ENCODE measurements at regions not wholly inside any gene's neighbourhood (a gene's known extent, or its start where the extent isn't known, plus 50 kb on each side); places are given as distances from the start of the nearest gene placed in this dataset.

- FAIRE-seq: no peak
Observed at GRCh38 chr2:219961947-219962498, 334.6 kb downstream of the SLC4A3 start.

- no peak for FAIRE-seq
Observed at GRCh38 chr2:219962801-219963200, 335.4 kb downstream of the SLC4A3 start.

- FAIRE-seq: no peak
Observed at GRCh38 chr2:219965287-219966194, 338.1 kb downstream of the SLC4A3 start.

GRCh38 chr2:219967247-219968245 lies 340.1 kb downstream of the SLC4A3 start:
- no peak for FAIRE-seq

DNA sequence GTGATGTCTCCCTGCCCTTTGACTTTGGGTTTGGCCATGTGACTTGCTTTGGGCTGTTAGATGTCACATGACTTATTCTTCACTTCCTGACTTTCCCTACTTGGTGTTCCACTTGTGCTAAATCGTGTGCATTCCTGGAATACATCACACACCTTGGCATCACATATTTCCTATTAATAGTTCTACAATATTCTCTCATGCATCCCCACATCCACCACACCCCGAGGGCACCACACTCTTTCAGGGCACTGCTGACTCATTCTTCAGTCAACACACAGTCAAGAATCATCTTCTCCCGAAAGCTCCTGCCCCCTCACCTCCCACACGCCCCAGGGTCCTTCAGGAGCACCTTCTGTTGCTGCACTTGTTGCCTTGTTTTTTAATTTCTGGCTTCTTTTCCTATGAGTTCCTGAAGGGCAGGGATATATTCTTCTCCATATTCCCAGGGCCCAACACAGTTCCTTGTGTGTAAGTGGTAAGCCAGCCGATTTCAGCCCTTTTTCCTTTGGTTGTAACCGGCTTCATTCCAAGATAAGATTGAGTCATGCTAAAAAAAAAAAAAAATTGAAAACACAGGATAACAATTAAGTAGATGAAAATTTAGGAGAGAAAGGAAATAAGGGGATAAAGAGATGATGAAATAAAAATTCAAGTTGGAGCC lies 341.4 kb downstream of the SLC4A3 start:
- no peak for FAIRE-seq

DNA sequence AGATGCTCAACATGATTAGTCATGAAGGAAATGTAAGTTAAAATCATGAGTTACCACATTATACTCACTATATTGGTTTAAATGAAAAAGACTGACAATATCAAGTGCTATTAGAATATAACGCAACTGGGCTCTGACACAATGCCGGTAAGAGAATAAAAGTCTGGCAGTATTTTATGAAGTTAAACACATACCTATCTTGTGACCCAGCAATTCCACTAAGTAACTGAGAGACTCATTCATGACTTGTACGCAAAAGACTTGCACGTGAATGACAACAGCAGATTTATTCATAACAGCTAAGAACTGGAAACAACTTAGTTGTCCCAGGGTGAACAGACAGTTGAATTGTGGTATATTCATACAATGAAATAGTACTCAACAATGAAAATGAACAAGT lies 342.1 kb downstream of the SLC4A3 start:
- no peak for FAIRE-seq

- FAIRE-seq: no peak
Observed at GRCh38 chr2:219973136-219973535, 345.7 kb downstream of the SLC4A3 start.

DNA sequence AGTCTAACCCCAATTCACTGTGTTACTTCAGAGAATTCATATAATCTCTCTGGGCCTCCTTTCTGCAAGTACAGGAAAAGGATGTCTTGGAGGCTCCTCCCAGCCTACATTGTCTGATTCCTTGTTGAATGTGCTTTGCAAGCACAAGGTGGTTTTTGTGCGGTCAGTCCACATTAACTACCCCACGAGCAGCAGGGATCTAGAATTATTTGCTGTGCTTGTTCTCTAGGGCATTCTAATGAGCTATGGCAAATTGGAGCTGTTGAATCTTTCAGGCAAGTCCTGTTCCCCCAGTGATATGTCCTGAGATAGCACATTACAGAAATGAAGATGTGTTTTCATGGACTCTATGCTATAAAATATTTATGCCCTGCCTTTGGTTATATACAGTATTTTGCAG lies 349.4 kb downstream of the SLC4A3 start:
- FAIRE-seq: no peak

DNA sequence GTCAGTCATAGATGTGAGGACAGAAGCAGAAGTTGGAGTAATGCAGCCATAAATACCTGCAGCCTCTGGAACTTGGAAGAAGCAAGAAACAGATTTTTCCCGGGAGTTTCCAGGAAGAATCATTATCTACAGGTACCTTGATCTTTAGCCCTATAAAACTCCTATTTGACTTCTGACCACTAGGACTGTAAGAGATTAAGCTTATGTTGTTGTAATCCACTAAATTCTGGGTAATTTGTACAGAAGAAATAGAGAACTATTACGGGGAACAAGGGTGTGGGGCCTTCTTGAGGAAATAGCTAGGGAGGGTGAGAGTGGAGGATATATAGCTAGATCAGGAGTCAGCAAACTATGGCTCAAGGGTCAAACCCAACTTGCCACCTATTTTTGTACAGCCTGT lies 353.2 kb downstream of the SLC4A3 start:
- FAIRE-seq: no peak

DNA sequence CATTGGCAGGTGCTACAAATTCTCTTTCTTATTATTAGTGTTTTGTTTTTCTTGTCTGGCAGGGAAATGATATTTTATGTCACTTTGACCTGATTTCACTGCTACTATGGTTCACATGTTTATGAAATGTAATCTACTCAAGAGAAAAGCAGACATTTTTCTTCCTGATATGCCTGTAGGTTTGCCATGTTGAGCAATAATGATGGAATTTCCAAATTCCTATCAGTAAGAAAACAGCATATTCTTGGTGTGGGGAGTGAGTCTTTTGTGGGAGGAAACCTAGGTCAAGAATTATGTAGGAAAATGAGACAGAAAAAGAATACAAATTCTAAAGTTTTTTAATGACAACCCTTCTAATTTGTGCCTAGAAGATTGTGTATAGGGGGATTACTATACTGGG lies 356.4 kb downstream of the SLC4A3 start:
- FAIRE-seq: no peak

- FAIRE-seq: no peak
Observed at GRCh38 chr2:219985017-219985416, 357.6 kb downstream of the SLC4A3 start.

DNA sequence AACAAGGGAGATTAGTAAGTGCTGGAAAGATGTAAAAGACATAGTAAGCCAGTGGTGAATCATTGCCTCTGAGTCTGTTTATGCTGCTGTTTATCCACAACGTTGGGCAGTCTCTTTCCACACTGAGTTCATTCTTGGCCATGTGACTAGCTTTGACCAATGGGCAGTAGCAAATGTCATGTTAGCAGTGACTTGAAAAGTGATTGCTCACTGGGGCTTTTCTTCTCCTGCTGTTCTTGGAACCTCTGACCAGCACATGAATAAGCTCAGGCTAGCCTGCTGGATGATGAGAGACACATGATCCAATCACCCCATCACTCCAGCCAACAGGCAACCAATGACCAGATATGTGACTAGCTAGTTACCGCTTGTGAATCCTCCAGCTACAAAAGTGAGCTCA lies 360.4 kb downstream of the SLC4A3 start:
- no peak for FAIRE-seq

GRCh38 chr2:219989744-219990143 lies 362.3 kb downstream of the SLC4A3 start:
- FAIRE-seq: no peak

DNA sequence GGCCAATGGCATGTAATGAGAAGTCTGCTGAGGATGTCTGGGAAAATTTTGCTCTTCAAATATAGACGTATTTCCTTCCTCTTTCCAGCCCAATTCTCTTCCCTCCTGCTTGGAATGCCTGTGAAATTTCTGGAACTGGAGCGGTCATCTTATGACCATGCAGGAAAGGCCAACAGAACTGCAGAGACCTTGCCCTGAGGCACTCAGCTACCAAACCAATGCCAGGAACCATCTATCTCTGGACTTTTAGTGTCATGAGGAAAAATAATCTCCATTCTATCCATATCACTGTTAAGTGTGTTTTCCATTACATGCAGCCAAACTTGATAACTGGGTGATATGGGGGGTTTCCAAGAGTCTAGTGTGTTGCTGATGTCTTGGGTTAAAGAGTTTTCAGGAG lies 363.7 kb downstream of the SLC4A3 start:
- FAIRE-seq: no peak

- FAIRE-seq: no peak
Observed at GRCh38 chr2:219995399-219995798, 368.0 kb downstream of the SLC4A3 start.

GRCh38 chr2:219995991-219996765 lies 368.7 kb downstream of the SLC4A3 start:
- FAIRE-seq: no peak

- FAIRE-seq: no peak
Observed at GRCh38 chr2:219997341-219997851, 370.0 kb downstream of the SLC4A3 start.

DNA sequence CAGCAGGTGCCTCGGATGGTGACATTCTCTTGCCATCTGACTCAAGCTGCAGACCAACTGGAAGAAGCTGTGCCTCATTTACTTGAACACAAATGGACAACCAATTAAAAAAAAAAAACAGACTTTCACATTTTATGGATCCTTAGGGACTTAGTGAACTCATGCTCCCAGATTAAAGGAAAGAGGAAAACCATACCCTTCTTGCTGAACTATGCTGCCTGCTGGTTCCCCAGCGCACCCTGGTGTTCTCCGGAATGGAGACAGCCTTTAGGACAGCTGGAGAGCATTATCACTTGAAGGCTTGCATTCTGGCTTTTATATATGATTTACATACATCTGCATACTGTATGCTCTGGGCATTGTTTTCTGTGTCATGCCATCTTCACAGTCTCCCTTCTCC lies 370.7 kb downstream of the SLC4A3 start:
- no peak for FAIRE-seq

GRCh38 chr2:219998714-219999227 lies 371.3 kb downstream of the SLC4A3 start:
- no peak for FAIRE-seq

DNA sequence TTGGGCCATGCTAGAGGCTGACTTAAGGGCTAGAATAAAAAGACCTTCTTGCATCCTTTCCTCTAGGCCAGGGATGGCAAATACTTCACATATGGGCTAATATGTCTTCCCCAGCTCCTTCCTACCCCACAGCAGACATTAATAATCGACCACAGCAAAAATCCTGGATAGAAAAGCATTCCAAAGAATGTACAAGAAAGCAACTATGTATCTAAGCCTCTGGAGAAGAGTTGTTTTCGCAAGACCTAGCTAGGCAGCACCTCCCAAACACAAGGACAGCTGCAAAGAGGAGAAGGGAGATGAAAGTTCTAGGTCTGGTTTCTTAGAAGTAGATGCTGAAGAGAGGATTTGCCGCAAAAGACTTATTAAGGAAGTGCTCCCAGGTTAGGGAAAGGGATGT lies 372.6 kb downstream of the SLC4A3 start:
- no peak for FAIRE-seq

GRCh38 chr2:220000586-220000985 lies 373.2 kb downstream of the SLC4A3 start:
- FAIRE-seq: no peak
